ENCODE measurements at regions not wholly inside any gene's neighbourhood (a gene's known extent, or its start where the extent isn't known, plus 50 kb on each side); places are given as distances from the start of the nearest gene placed in this dataset.

DNA sequence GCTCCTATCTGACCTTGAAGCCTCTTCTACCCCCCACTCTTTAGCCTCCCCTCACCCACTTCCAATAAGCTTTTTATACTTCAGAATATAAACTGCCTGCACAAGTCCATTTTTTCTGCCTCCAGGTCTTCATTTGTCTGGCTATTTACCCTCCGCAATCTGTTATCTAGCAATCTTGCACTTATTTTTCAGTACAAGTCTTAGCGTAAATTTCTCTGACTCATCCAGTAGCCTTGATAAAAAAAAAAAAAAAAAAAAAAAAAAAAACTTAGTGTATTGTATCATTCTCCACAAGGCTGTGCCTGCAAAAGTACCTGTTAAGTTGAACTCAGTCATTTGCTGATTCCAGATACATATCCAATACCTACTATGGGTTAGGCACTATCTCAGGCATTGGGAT is 219.5 kb upstream of the DKK2 start:
- H3K9me3 ChIP-seq (replicated peaks; ENCODE audit: control insufficient read depth, insufficient read depth, low read depth, low read length) = 0 out of 2 replicates have a peak, but pooled peaks cover 2% of the 10 kb centered on the region
- POLR2A ChIA-PET = no interaction called here
- WGBS (ENCODE audit: insufficient coverage, low coverage, missing lambda C conversion rate) = 6% methylated on average over 2 of the region's 2 CpGs
- no peak overlapping the region for H3K4me3 ChIP-seq
- BruUV-seq (replicated peaks) = no TSS peak
- H3K9me1 ChIP-seq (ENCODE audit: control insufficient read depth, insufficient read depth, low read length) = no peaks in the 10 kb centered on the region
- no peak for ATAC-seq
- no peaks in the 10 kb centered on the region for H3K79me2 ChIP-seq (ENCODE audit: control insufficient read depth, insufficient read depth, low read length)
- in situ Hi-C loops (cut with MboI) = no loop called here
- no peak for DNase-seq (ENCODE audit: extremely low read depth in 1 of 4, low spot score in 3 of 4)
- H3K27ac ChIP-seq (ENCODE audit: extremely low read depth, low read depth, low read length) = no peak overlapping the region
- no peak for TF ChIP-seq HEY1 (CRISPR knock-in tag; IDR thresholded peaks at IDR 0.05; ENCODE audit: borderline replicate concordance)
- TF ChIP-seq FOXJ3 (CRISPR knock-in tag; IDR thresholded peaks at IDR 0.05) = no peak
- no peak for TF ChIP-seq ZNF609 (CRISPR knock-in tag; IDR thresholded peaks at IDR 0.05; ENCODE audit: borderline replicate concordance)
- TF ChIP-seq ESRRA (IDR thresholded peaks at IDR 0.05; ENCODE audit: borderline replicate concordance, low read depth) = no peak
- TF ChIP-seq HOXB6 (CRISPR knock-in tag; IDR thresholded peaks at IDR 0.05; ENCODE audit: borderline replicate concordance) = no peak
- no peak for TF ChIP-seq KAT2B (IDR thresholded peaks at IDR 0.05; ENCODE audit: low read depth, low read length)
- no peak for TF ChIP-seq POLR2H (tag; IDR thresholded peaks at IDR 0.05; ENCODE audit: low read depth)
- TF ChIP-seq ZNF23 (CRISPR knock-in tag; IDR thresholded peaks at IDR 0.05) = no peak
- TF ChIP-seq KDM2B (CRISPR knock-in tag; IDR thresholded peaks at IDR 0.05) = no peak
- TF ChIP-seq, protein P1, sequence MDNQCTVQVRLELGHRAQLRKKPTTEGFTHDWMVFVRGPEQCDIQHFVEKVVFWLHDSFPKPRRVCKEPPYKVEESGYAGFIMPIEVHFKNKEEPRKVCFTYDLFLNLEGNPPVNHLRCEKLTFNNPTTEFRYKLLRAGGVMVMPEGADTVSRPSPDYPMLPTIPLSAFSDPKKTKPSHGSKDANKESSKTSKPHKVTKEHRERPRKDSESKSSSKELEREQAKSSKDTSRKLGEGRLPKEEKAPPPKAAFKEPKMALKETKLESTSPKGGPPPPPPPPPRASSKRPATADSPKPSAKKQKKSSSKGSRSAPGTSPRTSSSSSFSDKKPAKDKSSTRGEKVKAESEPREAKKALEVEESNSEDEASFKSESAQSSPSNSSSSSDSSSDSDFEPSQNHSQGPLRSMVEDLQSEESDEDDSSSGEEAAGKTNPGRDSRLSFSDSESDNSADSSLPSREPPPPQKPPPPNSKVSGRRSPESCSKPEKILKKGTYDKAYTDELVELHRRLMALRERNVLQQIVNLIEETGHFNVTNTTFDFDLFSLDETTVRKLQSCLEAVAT (IDR thresholded peaks at IDR 0.05) = no peak
- no peak for TF ChIP-seq CAMTA2 (CRISPR knock-in tag; conservative IDR thresholded peaks at IDR 0.05)
- TF ChIP-seq IRF2 (CRISPR knock-in tag; IDR thresholded peaks at IDR 0.05) = no peak
- no peak for TF ChIP-seq HMGN3 (IDR thresholded peaks at IDR 0.05; ENCODE audit: borderline replicate concordance, extremely low read depth, insufficient read length, low read depth, low read length)
- no peak for TF ChIP-seq ELF4 (CRISPR knock-in tag; IDR thresholded peaks at IDR 0.05)
- no peak for TF ChIP-seq ZNF512 (tag; IDR thresholded peaks at IDR 0.05)
- H3K9ac ChIP-seq (ENCODE audit: insufficient read depth in 1 of 2, low read depth in 2 of 2, low read length in 2 of 2) = no peak overlapping the region
- no peak overlapping the region for H3K4me2 ChIP-seq (ENCODE audit: insufficient read depth, low read length)
- FAIRE-seq = no peak
- no peaks in the 10 kb centered on the region for H4K20me1 ChIP-seq (replicated peaks; ENCODE audit: control insufficient read depth, insufficient read depth, low read length)
- no peaks in the 10 kb centered on the region for H3K27me3 ChIP-seq (ENCODE audit: control insufficient read depth in 2 of 2, insufficient read depth in 2 of 2, low read length in 2 of 2)
- CTCF ChIA-PET (ENCODE audit: low intra/inter-chr PET ratio) = no interaction called here
- intact Hi-C loops (cut with micrococcal nuclease) = no loop called here
- H3K4me1 ChIP-seq (replicated peaks in 1 of 2; ENCODE audit: control insufficient read depth in 2 of 2, insufficient read depth in 2 of 2, low read length in 2 of 2) = no peaks in the 10 kb centered on the region
- no peak overlapping the region for H2AFZ ChIP-seq (ENCODE audit: low read depth, low read length)
- H3K36me3 ChIP-seq (ENCODE audit: control insufficient read depth, insufficient read depth, low read length) = no peaks in the 10 kb centered on the region

Data from K562 (cell line).